SU-DHL-6 (cell line): ENCODE measurements at regions not wholly inside any gene's neighbourhood (a gene's known extent, or its start where the extent isn't known, plus 50 kb on each side); places are given as distances from the start of the nearest gene placed in this dataset.

Experiments
- CTCF ChIP-seq: fragments of 200-600 bp; sonication (generic); IDR thresholded peaks from one replicate; pipeline ENCODE4 v1.5.1; 2017; ENCODE audit warnings: antibody characterized with exemption, mild to moderate bottlenecking, low read length, moderate library complexity; ENCODE audit not compliant: insufficient read depth, poor library complexity, severe bottlenecking
- EZH2phosphoT487 ChIP-seq: fragments of 200-600 bp; sonication (generic), shearing (Covaris generic); conservative IDR thresholded peaks from 2 replicates; pipeline ENCODE4 v1.6.1; 2018; ENCODE audit warnings: mild to moderate bottlenecking, antibody characterized with exemption, low read length, moderate library complexity, mixed read lengths

- no peak for TF ChIP-seq CTCF
- TF ChIP-seq EZH2phosphoT487, result no peak
Measured at GRCh38 chr12:28082096-28082495, 108.2 kb upstream of the CCDC91 start.
